GM19328 (cell line): ENCODE measurements at regions not wholly inside any gene's neighbourhood (a gene's known extent, or its start where the extent isn't known, plus 50 kb on each side); places are given as distances from the start of the nearest gene placed in this dataset.
A peak's percentile ranks its signal among the peaks of the same experiment; 100 is the strongest.

Experiments used
- ATAC-seq: cut with Tn5 transposase; IDR thresholded peaks from one replicate; pipeline ENCODE4 v1.9.1; 2021; ENCODE audit warnings: mild to moderate bottlenecking, moderate library complexity; ENCODE audit not compliant: unreplicated experiment

DNA sequence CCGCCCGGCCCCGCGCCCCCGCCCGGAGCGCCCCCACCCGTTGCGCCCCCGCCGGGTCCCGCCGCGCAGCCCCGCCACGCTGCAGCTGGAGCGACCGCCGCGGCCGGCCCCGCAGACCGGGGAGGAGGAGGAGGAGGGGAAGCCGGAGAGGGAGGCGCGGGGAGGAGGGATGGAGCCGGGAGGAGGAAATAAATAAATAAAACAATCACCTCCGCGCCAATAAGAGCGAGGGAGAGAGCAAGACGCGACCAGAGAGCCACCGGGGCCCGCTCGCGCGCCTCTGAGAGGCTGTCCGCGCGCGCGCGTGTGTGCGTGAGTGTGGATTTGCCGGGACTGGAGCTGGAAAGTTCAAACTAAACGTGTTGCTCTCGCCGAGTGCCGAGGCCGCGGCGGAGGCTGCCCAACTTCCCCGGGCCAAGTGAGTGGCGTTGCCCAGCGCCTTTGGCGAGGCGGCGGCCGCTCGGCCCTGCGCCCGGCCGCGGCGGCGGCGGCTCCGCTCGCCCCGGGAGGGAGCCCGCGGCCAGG, 2184.4 kb upstream of the TENM3 start:
- ATAC-seq, result peak; percentile 24

DNA sequence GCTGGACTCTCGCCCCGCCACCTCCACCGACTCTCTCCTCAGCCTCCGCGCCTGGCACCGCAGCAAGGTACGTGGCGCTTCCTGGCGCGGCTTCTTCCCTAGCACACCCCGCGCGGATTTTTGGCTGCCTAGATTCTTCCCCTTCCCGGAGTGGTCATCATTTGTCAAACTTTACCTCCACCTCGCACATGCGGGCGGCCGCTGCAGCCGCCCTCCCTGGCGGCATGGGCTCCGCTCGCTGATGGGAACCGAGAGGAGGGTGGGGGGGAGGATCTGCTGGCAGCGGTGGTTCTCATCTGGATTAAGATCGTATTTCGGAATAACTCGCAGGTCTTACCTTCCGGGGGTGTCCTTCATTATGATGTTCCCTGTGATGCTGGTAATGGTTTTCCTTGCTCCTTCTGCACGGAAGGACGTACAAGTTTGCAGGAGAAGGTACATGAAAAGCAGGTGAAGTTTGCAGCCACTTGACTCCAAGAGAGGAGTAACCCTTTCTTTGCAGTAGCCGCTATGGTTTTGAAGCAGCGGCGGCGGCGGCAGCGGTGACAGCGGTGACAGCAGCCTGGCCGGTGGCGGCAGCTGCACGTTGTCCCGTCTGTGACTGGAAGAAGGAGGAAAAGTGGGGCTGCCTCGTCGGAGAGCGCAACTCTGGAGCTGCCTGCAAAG, 2183.9 kb upstream of the TENM3 start:
- no peak for ATAC-seq

- ATAC-seq, result no peak
These were observed 2182.9 kb upstream of the TENM3 start for GRCh38 chr4:180060159-180060889.

DNA sequence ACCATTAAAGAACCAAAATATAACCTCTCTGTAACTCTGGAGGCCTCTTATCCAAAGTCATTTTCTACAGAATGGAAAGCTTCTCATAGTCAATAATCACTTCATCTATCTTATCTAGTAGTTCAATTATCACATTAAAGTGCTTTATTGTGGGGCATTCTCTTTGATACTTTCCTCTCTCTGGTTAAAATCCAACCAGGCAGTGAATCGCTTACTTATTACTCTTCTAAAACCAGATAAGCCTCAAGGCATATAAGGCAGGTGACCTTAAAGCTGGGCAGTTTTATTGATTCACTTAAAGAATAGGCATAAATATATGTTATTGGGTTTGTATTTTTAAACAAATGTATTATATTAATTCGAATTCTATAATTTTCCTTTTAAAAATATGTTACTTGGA, 2162.1 kb upstream of the TENM3 start:
- ATAC-seq, result no peak

- ATAC-seq, result no peak
These were observed 2158.6 kb upstream of the TENM3 start for GRCh38 chr4:180084561-180084960.

DNA sequence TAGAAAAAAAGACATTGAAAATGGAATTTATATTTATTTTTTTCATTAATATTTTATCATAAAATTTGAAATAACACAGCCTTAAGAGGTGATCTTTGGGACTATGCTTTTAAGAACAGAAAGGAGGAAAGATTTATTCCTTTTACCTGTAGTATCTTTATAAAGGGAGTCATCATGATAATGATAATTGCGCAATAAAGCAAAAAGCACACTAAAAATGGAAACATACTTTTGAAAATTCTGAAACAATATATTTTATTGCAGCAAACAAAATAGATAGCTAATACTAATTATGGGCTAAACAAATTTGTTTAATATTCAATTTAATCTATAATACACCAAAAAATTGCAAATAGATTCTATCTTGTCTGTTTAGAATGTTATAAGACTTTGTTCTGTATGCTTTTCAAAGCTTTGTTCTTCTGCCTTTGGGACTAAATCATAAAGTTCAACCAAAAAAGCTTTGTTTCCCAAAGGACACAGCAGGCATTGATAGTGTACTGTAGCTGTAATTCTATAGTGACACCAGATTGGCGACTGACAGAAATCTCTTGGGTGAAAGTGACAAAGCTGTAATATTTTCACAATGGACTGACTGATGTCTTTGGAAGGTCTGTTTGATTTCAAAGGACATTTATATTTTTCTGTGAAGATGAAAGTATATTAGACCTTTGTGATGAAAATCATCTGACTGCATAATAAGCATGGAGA, 2156.6 kb upstream of the TENM3 start:
- no peak for ATAC-seq

- no peak for ATAC-seq
These were observed 2144.6 kb upstream of the TENM3 start for GRCh38 chr4:180098586-180098985.

DNA sequence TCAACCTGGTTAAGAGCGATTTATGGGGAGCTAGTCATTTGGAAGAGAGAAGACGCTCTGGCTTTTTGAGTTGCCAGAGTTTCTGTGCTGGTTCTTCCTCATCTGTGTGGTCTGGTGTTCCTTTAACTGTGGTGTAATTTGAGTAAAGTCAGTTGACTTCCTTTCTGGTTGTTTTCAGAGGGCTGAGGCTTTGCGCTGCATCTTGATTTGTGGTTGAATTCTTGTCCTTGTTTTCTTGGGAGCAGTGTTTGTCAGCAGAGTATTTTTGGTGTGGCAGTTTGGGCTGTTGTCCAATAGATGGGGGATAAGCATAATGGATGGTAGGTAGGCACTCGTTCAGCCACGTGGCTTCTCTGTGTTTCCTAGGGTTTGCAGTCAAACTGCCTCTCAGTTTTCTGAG, 2143.2 kb upstream of the TENM3 start:
- ATAC-seq, result no peak

- ATAC-seq, result no peak
These were observed 2142.5 kb upstream of the TENM3 start for GRCh38 chr4:180100433-180101344.

- no peak for ATAC-seq
These were observed 2141.7 kb upstream of the TENM3 start for GRCh38 chr4:180101348-180102083.

- ATAC-seq, result no peak
These were observed 2139.4 kb upstream of the TENM3 start for GRCh38 chr4:180103794-180104193.

DNA sequence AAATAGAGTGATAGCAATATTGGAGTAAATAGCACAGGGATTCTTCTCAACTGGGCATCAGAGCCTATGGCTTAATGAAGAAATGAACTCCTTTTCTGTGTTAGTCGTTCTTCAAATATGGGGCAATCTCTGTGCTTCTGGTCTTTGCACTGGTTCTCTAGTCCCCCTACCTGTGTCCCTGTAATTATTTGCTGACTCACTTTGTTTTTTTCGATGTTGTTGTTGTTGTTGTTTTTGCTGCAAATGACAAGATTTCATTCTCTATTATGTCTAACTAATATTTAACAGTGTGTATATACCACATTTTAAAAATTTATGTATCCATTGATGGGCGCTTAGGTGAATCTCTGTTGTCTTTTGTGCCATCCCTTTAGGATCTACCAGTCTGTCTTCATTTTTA, 2137.8 kb upstream of the TENM3 start:
- no peak for ATAC-seq

- no peak for ATAC-seq
These were observed 2137.1 kb upstream of the TENM3 start for GRCh38 chr4:180106122-180106521.

GRCh38 chr4:180106997-180107396, 2136.2 kb upstream of the TENM3 start:
- no peak for ATAC-seq

DNA sequence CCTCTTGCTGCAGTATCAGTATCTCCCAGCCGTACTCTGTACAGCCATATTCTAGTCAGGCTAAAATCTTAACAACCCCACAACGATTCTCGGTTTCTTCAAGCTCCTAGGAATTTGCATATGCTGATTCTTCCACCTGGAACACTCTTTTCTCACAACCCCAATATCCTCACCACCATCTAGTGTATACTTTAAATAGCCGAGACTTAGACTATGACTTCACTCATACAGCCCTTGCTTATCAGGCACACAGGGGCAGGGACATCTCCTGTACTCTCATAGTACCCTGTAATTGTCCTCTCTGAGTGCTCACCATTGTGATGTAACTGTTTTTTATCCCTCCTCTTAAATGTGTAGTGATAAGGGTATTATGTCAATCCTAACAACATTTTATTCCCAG, 2126.4 kb upstream of the TENM3 start:
- no peak for ATAC-seq

GRCh38 chr4:180120068-180120467, 2123.1 kb upstream of the TENM3 start:
- ATAC-seq, result no peak

DNA sequence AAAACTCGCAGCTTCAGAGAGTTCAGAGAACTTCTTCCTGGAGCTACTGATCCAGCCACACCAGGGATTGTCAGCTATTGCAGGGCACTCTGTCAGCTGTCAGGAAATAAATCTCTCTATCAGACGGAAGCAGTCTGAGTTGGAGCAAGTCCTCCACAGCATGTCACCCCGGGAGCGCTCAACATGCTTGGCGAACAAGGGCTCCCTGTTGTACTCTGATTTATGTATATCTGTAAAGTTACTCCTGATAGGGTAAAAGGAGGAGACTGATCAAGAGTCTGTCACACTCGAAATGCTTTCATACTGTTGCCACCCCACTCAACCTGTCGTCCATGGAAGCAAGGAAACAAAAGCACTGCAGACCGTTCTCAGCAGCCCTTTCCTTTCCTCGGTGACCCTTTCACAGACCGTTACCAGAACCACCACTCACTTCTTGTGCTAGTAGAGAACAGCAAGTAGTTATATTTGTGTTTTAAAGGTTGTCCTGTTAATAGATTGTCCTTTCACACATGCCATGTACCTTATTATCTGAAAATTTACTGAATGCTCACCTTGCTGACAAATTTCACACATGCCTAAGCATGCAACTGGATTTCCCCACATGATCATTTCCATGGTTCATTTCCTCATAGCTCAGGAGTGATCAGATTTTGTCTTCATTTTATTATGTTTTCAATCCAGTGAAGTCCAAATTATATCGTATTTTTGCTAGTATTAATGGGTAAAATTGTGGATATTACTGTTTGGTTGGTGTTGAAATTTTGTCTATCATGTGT, 2108.9 kb upstream of the TENM3 start:
- peak; percentile 54 for ATAC-seq

DNA sequence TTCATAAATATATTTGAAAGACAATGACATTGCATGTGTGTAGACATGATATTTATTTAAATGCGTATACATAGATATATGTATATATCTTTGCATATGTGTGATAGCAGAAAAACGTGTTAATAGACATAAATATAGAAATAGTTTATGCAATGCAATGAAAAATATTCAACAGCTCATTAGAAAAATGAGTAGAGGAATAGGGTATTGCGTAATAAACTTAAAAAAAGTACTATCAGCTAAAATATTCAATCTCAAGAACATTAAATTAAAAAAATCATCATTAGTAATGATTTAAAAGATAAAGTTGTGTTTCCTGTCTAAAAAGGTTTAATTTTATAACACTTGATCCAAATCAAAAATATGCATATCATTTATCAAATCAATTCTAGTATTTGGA, 2101.5 kb upstream of the TENM3 start:
- no peak for ATAC-seq

DNA sequence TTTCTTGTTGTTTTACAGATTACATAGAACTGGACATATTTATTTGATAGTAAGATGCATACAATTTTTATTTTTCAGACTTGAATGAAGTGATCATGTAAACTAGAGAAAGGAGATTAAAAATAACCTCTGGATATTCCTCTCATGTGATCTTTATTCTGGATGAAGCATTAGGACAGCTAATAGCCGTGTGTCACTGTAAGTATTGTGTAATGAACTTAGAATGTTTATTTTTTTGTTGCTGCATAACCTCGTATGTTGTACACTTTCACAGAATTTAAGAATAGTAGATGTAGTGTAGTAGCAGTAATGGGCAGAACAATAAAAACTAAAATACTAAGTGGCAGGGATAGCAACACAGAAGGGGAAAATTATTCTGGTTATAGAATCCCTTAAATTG, 2094.5 kb upstream of the TENM3 start:
- ATAC-seq, result no peak
